ENCODE measurements at regions not wholly inside any gene's neighbourhood (a gene's known extent, or its start where the extent isn't known, plus 50 kb on each side); places are given as distances from the start of the nearest gene placed in this dataset.
"Not testable (repeated sequence)": the region's sequence is repeated elsewhere in the genome, so short reads cannot be mapped to it uniquely, and the experiment has no call there.

- DNase-seq = no peak
These were observed 51.9 kb upstream of the TCERG1L start for GRCh38 chr10:131363416-131363815.

DNA sequence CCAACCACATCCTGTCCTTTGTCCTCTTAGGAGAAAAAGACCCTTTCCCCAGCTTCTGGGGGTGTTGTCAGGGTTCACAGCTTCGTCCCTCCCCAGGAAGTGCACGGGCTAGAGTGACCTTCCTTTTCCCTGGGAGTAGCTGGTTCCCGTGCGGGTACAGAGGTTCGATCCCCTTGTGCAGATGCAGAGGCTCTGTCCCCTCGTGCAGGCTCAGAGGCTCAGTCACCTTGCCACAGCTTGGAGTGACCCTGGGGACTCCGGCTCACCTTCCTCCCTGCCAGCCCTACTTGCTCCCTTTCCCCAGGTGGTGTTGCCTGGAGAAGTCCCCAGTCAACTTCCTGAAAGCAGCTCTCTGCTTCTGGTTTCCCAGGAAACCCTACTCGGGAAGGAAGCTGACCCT, 60.0 kb upstream of the TCERG1L start:
- DNase-seq = no peak

DNA sequence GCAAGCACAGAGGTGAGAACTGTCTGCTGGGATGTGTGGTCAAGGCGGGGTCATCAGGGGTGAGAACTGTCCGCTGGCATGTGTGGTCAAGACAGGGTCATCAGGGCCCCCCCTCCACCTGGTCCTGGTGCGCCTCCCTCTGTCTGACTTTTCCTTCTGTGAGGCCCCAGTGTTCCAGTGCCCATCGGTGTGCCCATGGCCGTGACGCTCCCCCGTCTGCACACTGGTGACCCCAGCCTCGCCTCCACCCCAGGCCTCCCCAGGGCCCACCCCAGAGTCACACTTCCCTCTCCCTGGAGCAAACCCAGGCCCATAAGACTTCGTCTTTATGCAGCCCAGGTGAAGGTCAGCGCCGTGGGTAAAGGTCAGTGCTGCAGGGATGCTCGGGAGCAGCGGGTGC, 70.1 kb upstream of the TCERG1L start:
- no peak for DNase-seq

GRCh38 chr10:131385161-131385872, 73.8 kb upstream of the TCERG1L start:
- DNase-seq = not testable (repeated sequence)

GRCh38 chr10:131387018-131387529, 75.6 kb upstream of the TCERG1L start:
- DNase-seq = no peak

DNA sequence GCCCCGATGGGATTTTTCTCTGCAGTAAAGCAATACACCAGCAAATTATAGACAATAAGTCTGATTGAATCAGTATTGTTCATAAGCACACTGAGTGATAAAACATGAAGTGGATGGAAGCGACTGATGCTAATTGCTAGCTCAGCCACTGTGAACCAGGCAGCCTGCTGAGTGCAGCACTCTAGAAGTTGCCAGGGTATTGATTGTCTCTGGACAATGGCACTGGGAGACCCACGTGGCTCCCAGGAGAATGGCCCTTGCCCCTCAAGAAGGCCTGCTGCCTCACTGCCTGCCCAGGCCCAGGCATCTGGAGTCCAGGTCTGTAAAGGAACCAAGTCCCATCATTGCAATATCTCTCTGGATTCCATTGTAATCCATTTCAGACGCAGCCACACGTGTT, 80.4 kb upstream of the TCERG1L start:
- no peak for DNase-seq

DNA sequence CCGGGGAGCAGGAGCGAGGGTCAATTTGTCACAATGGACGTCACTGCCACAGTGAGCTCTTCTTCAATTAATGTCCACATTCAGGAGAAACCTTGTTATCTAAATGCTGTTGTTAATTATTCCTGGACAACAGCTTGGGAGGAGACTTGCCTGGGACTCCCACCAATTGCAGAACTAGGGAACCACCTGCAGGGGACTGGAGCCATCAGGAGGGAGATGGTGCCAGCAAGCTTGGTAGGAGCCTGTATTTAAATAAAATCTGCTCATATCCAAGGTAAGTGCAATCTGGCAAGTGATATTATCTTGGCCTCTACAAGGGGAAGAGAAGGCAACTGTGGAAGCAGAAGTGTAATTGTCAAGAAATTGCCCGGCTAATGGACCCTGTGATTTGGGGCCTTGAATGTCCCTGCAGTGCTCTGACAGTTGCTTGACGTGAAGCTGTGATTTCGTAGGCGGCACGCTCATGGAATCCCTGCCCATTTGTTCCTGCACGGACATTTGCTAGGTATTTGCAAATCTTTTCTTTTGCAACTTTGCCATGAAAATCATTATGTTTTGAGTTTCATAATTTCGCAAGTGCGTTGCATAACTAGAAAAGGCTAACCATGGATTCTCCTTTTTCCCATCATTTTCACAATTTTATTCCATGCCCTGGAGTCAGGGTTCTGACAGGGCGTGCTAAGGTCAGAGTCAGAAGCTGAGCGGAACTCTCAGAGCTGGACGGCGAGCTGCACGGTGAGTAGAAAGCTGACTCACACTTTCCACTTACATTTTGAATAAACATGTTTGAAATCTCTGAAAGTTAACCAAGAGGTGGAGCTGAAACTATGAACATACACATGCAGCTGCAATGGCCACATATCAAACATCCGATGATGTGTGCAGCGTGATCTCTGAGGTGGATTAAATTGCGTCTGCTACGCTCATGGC, 84.9 kb upstream of the TCERG1L start:
- no peak for DNase-seq

DNA sequence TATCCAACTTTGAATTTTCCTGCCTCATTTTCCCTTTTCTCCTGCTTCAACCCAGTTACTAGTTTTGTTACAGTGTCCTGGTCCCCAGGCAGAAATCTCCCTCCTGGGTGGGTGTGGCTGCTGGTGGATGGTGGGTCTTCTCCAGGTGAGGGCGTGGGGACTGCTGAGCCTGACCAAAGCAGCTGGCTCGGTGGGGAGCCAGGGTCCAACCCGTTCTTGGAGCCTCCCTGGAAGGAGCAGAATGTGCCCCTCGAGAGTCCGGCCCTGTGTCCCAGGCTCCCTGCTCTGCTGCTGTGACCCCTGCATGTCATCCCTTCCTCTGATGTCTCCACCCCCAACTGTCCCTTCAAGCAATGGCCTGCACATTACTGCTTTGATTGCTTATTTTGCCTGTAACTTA, 86.6 kb upstream of the TCERG1L start:
- no peak for DNase-seq

GRCh38 chr10:131399981-131400380, 88.5 kb upstream of the TCERG1L start:
- no peak for DNase-seq

- no peak for DNase-seq
These were observed 89.0 kb upstream of the TCERG1L start for GRCh38 chr10:131400513-131400912.

- no peak for DNase-seq
These were observed 91.5 kb upstream of the TCERG1L start for GRCh38 chr10:131402771-131403650.

- no peak for DNase-seq
These were observed 92.4 kb upstream of the TCERG1L start for GRCh38 chr10:131403936-131404335.

- DNase-seq = no peak
These were observed 93.4 kb upstream of the TCERG1L start for GRCh38 chr10:131404886-131405285.

- DNase-seq = no peak
These were observed 95.3 kb upstream of the TCERG1L start for GRCh38 chr10:131406676-131407392.

- no peak for DNase-seq
These were observed 107.2 kb upstream of the TCERG1L start for GRCh38 chr10:131418681-131419080.

- no peak for DNase-seq
These were observed 108.3 kb upstream of the TCERG1L start for GRCh38 chr10:131419797-131420196.

DNA sequence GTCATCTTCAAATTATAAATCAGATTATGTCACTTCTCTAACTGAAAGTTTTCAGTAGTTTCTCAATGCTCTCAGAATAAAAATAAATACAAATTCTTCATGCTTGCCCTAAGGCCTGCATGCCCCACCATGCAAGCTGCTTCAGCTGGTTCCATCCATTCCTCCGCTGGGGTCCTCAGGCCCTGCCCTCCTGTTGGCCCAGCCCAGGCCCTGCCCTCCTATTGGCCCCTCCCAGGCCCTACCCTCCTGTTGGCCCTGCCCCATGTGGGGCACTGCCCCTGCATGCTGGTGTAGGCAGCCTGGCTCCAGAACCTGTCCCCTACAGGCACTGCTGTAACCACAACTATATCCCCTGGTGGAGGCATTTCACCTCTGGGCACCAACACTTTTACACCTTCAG, 109.3 kb upstream of the TCERG1L start:
- DNase-seq = no peak

DNA sequence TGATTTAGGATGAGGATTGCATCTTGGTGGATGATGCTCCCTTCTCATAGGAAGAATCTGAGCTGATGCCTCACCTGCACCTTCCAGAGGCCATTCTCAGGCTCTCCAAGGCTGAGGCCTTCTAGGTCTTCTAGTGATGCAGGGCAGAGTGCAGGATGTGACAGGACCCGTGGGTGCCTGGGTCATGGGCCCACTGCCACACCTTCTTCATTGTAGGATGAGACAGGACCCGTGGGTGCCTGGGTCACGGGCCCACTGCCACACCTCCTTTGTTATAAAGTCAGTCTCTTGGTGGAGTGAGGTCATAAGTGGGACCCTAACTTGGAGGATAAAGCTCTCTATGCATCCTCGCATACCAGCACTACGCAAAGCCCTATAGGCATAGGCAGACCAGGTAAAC, 109.9 kb upstream of the TCERG1L start:
- DNase-seq = no peak

- no peak for DNase-seq
These were observed 111.2 kb upstream of the TCERG1L start for GRCh38 chr10:131422731-131423130.

DNA sequence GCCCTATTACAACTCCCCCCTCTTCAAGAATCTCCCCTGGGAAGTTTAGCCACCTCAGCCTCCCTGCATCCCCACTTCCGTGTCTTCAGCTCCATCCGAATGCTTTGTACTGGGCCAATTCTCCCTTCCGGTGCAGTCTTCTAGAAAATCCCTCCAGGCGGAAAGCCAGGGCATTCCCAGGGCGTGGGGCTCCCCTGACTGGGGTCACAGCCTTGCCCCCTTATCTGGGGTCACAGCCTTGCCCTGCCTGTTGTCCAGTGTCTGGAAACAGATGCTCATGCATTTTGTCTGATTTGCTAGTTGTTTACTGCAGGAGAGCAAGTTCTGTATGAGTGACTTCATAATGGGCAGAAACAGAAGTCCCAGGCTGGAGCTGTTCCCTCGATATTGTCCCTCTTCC, 112.5 kb upstream of the TCERG1L start:
- DNase-seq = no peak

- no peak for DNase-seq
These were observed 113.4 kb upstream of the TCERG1L start for GRCh38 chr10:131424836-131425491.

All from effector CD4-positive, alpha-beta T cell (primary cell).